IPS DF 4.7 (cell line): ENCODE measurements at regions not wholly inside any gene's neighbourhood (a gene's known extent, or its start where the extent isn't known, plus 50 kb on each side); places are given as distances from the start of the nearest gene placed in this dataset.
"Not testable (repeated sequence)": the region's sequence is repeated elsewhere in the genome, so short reads cannot be mapped to it uniquely, and the experiment has no call there.

Experiments
- DNase-seq: peaks from one replicate; pipeline ENCODE4 v3.0.0-alpha.2; 2013; ENCODE audit warnings: low spot score; ENCODE audit errors: extremely low read depth

DNA sequence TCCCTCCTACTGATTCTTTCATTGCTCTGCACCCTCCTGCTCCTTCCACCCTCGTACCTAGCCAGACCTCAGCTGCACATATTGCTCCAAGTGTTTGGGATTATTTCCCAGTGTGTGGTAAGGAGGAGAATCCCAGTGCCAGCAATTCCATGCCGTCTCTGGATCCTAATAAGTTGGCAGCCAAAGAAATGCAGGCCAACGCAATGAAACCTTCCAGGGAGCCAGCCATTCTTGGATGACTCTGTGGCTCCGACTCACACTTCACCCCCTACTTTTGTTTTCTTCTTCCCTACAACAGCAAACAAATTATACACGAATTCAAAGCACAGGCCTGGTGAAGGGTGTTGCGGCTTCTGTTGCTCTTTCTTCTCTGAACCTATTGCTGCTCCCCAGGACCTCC is 82.5 kb upstream of the SLC1A3 start:
- no peak for DNase-seq

DNA sequence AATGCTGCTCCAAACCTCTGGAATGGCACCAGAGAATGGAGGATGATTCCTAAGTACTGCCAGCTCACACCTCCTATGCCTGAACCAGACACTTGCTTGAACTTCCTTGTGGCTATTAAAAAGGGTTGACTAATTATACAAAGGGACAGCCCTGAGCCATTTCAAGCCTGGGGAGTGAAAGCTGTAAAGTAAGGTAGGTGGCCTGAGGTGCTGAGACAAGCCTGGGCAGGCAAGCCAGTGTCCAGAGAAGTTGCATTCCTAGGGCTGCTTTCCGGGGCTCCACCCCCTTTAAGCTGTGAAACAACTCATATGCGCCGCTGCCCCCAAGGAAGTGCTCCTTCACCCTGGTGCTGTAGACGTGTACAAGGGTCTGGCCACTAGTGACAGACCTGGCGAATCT is 79.9 kb upstream of the SLC1A3 start:
- no peak for DNase-seq

DNA sequence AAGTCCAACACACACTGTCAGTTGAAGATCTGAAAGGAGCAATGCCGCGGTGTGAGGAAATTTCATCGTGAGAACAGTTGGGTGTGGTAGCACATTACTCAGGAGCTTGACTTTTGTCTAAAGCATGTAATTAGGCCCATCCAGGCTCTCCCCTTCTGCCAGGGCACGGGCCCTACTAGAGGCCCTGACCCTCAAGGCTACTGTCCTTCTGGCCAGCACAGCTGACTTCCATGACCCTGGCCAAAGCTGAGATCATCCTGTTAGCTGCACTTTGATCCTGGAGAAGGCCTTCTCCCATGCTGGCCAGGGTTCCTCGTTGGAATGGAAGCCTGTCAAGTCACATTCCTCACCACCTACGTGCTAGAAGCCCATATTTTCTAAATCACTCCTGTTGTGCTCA is 77.8 kb upstream of the SLC1A3 start:
- DNase-seq, result no peak

DNA sequence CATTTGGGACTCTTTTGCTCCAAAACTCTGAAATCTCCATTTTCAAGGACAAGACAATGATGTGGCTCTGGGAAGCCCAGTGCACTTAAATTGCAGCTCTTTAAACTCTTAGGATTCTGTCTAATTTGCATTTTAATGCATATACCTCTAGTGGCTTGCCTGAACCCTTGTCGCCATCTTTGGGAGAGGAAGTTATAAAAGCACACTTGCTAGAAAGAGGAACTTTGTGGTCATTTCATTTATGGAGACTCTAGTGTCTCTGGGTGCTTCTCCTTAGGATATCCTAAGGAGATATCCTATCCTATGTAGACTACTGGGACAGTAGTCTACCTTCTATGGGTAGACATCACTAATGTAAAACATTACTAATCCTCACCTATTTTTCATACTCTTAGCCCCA is 77.3 kb upstream of the SLC1A3 start:
- DNase-seq, result no peak

DNA sequence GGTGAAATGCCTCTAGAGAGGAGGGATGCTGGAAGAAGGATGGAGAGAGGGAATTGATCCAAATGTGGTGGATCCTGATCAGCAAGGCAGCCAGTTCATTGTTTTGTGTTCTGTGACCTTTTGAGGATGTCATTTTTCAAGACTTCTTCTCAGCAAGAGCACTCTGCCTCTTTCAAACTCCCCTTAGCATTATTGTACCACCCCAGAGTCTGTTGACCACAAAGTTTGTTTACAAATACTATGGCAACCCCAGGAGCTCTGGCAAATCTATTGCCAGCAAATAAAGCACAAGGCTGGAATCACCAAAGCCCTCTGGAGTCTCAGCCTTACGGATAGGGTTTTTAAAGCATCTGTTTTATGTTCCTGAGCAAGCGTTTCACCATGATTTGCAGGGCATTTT is 76.2 kb upstream of the SLC1A3 start:
- DNase-seq, result no peak

DNA sequence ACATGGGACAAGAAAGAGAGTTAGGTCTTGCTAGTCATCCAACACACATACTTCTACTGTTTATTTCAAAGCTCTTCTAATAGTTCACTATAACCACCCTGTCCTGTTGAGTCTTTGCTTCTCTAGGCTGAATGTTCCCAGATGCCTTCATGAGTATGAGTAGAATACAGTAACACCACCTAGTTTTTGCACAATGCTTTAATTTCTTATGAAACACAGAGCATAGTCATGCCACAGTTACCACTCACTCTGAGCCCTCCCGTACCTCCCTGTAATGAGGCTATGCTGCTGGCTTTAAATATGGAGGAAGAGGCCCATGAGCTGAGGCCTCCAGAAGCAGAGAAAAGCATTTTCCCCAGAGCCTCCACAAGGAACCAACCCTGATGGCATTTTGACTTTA is 75.0 kb upstream of the SLC1A3 start:
- DNase-seq, result no peak

DNA sequence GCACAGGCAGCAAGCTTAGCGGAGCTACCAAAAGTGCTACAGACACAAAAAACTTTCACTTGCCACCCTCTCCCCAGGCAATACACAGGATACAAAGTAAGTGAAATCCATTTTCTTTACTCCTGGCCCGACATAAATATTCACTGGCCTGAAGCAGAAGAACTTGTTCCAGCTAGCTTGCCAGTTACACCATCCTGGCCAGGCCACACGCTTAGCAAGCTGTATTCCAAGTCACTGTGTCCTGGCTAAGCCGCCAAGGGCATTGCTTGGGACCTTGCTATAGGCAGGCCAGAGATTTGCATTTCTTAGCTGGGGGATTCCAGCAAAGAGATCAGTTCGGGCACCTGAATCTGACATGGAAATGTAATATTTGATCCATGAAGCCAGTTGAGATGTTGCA is 71.0 kb upstream of the SLC1A3 start:
- DNase-seq, result no peak

DNA sequence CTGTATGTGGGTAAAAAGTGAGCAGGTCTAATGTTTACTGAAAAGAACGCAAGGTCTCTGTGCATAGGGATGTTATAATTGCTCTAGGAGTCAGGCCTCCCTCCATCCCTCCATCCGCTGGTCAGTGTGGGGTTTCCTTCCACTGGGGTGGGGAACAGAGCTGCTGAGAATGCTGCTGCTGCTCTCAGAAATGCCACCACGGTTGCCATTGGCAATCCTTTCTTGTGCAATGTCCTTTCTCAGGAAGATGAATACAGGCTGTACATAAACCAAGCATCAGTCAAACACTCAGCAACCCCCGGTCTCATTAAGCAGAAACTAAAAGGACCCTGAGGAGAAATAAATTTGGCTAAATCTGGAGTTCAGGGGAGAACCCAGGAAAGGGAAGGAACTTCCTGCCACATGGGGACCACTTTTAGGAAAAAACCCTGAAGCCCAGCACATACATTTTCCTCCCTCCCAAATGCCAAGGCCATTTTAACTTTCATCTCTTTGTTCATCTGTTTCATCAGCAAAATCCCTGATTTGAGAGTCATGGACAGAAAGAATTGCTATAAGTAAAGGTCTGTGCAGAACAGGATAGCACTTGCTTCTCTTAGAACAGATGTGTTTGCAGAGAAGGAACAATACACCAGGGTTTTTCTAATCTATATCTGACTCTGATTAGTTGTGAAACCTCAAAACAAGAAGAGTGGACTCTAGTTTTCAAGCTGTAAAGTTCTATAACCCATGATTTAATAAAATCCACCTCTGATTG is 70.4 kb upstream of the SLC1A3 start:
- no peak for DNase-seq

DNA sequence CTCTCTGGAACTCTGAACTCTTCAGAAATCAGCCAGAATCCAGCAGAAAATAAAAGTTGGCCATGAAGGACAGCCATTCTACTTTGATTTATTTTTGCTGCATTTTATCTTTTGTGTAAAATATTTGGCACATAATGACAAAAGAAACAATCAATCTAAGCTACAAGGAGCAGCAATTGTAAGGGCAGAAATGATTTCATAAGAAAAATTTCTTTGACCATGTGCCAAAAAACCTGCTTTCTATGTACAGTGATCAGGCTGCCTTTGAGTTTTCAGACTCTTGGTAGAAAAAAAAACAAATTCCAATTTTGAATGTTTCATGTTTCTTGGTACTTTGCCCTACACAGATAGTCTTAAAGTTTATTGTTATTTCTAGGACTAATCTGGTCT is 69.8 kb upstream of the SLC1A3 start:
- no peak for DNase-seq

DNA sequence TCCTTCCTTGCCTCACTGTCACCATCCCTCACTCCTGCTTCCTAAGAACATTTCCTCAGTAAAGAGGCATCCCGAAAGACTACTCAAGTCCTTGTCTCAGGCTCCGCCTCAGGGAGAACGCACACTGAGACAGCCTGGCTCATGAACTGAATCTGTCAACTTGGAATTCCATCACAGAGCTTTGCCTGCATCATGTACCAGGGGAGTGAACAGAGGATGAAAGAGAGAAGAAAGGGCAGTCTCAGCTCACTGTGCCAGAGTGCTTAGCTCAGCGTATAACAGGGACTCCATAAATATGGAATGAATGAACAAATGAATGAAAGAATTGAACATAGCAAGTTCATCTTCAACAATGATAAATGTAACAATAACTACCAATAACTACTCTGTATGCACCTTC is 68.7 kb upstream of the SLC1A3 start:
- DNase-seq, result no peak

DNA sequence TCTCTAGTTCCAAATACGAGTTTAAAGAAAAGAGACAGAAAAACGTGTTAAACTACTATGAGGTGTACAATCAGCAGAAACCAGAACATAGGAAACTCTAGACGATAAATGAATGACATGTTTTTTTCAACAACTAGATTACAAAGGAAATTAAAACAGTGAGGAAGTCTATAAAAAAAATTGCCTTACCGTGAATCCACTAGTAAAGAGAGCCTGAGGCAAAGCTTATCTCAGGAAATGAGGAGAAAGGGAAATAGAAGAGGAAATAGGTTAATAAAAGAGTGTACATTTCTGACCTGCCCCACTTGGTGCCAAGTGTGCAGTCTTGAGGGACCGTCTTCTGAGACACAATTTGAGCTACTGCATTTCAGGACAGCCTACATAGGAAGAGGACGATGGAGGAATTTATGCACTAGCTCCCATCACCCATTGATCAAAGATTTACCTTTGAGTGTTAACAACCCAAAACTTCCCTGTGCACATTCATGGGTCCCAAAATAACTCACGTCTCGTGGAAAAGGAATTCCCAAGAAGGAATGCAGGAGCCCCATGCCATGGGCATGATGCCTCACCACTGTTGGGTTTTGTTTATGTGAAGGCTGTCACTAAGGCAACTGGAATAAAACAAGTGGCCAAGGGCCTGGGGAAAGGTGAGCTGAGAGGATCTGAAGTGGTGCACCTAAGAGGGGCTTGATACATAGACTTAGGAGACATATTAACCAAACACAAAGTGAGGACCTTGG is 53.6 kb upstream of the SLC1A3 start:
- no peak for DNase-seq

DNA sequence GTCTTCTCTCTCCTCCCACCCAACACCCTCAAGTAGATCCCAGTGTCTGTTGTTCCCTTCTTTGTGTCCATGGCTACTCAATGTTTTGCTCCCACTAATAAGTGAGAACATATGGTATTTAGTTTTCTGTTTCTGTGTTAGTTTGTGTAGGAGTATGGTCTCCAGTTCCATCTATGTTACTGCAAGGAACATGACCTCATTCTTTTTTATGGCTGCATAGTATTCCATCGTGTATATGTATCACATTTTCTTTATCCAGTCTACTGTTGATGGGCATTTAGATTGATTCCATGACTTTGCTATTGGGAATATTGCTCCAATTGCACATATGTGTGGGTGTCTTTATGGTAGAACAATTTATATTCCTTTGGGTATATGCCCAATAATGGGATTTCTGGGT is 51.4 kb upstream of the SLC1A3 start:
- DNase-seq, result not testable (repeated sequence)
